ENCODE measurements at regions not wholly inside any gene's neighbourhood (a gene's known extent, or its start where the extent isn't known, plus 50 kb on each side); places are given as distances from the start of the nearest gene placed in this dataset.

DNA sequence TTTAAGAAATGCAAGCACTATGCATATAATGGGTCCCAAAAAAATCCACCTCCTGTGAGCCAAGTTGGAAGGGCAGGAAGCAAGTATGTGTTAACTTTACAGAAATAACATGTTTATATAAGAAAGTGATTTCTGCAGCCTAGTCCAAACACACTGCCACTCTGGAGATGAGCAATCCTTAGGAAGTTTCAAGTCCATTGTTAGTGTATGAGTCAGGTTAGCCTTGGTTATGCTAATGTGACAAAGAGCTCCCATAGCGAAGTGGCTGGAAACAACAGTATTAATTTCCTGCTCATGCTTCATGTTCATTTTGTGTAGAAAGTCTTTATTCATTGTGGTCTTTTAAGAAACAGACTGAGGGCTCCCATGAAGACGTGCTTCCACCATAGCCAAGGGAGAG is 121.4 kb downstream of the TBXT start:
- TF ChIP-seq CTCF (IDR thresholded peaks at IDR 0.05) (no peak), ZFX (IDR thresholded peaks at IDR 0.05; ENCODE audit: borderline replicate concordance) (no peak)
